CD4-positive, alpha-beta T cell (primary cell): ENCODE measurements at regions not wholly inside any gene's neighbourhood (a gene's known extent, or its start where the extent isn't known, plus 50 kb on each side); places are given as distances from the start of the nearest gene placed in this dataset.

Source experiments
- ATAC-seq: fragments of 200-7000 bp; cut with Tn5 transposase; one replicate; pipeline ENCODE4 v1.10.0; 2022; ENCODE audit warnings: mild to moderate bottlenecking; ENCODE audit not compliant: poor library complexity
- CTCF ChIA-PET: fragments of 350-600 bp; sonication (Branson Sonifier 250); formaldehyde crosslinking; loops from one replicate; lab custom pipeline; 2021; ENCODE audit warnings: antibody characterized with exemption, inconsistent platforms; lab: Charles Lee
- POLR2A ChIA-PET: fragments of 350-600 bp; sonication (Branson Sonifier 250); formaldehyde crosslinking; loops from one replicate; lab custom pipeline; 2021; ENCODE audit warnings: antibody characterized with exemption, inconsistent platforms; lab: Charles Lee
- DNase-seq, 14 experiments: peaks; one replicate each; pipeline ENCODE4 v3.0.0-alpha.2; 2013 to 2020; ENCODE audit warnings: mixed read lengths in 2 of 14
- H3K27ac ChIP-seq, 2 donors: one replicate each; pipeline versions ENCODE4 v1.5.1 to v1.7.0; 2013; ENCODE audit warnings: low read length in 2 of 2, low read depth in 1 of 2, mild to moderate bottlenecking in 1 of 2
- H3K27me3 ChIP-seq, 2 experiments: 1 replicate in 1 of 2; 2 replicates in 1 of 2; pipeline versions ENCODE4 v1.6.1 to v1.7.0; 2013; ENCODE audit warnings: low read length in 2 of 2, control low read depth in 1 of 2, mild to moderate bottlenecking in 1 of 2, moderate library complexity in 1 of 2; ENCODE audit not compliant: insufficient read depth in 2 of 2, control insufficient read depth in 1 of 2
- H3K36me3 ChIP-seq: one replicate; pipeline ENCODE4 v1.6.1; 2013; ENCODE audit warnings: low read length, control low read depth; ENCODE audit not compliant: insufficient read depth
- H3K4me1 ChIP-seq: one replicate; pipeline ENCODE4 v1.6.1; 2013; ENCODE audit warnings: low read length, control low read depth; ENCODE audit not compliant: insufficient read depth
- H3K4me3 ChIP-seq: one replicate; pipeline ENCODE4 v1.5.1; 2013; ENCODE audit warnings: mild to moderate bottlenecking, low read length, moderate library complexity
- H3K9me3 ChIP-seq, 2 experiments: 1 replicate in 1 of 2; 2 replicates in 1 of 2; pipeline versions ENCODE4 v1.6.1 to v1.7.0; 2013; ENCODE audit warnings: low read length in 2 of 2, mild to moderate bottlenecking in 2 of 2, control low read depth in 1 of 2, moderate library complexity in 1 of 2; ENCODE audit not compliant: control insufficient read depth in 1 of 2, insufficient read depth in 1 of 2
- H3K27ac Mint-ChIP-seq: one replicate; pipeline ENCODE4 v1.8.0; 2020; ENCODE audit warnings: mixed read lengths
- H3K27me3 Mint-ChIP-seq: one replicate; pipeline ENCODE4 v1.8.0; 2021; ENCODE audit warnings: mixed read lengths
- H3K36me3 Mint-ChIP-seq: one replicate; pipeline ENCODE4 v1.8.0; 2021; ENCODE audit warnings: low read depth, mixed read lengths
- H3K4me1 Mint-ChIP-seq: one replicate; pipeline ENCODE4 v1.8.0; 2021; ENCODE audit warnings: low read depth, mixed read lengths
- H3K4me3 Mint-ChIP-seq: one replicate; pipeline ENCODE4 v1.8.0; 2020; ENCODE audit warnings: mild to moderate bottlenecking, mixed read lengths
- H3K9me3 Mint-ChIP-seq: one replicate; pipeline ENCODE4 v1.8.0; 2020; ENCODE audit warnings: mixed read lengths
- CTCF ChIP-seq: fragments of 200-600 bp; IDR thresholded peaks from one replicate; pipeline ENCODE4 v1.8.0; 2022; ENCODE audit warnings: antibody characterized with exemption, mild to moderate bottlenecking
- intact Hi-C, 2 experiments: fragments of 100-400 bp; cut with DNase I in 1 of 2; cut with micrococcal nuclease in 1 of 2; formaldehyde crosslinking; loops; one replicate each; pipeline versions ENCODE4 v1.15.1 to v1.9.0; 2023 to 2025; cut with DNase I, micrococcal nuclease

- no peaks in the 10 kb centered on the region for H3K36me3 Mint-ChIP-seq
- no peak for TF ChIP-seq CTCF
- no peak overlapping the region for H3K27ac Mint-ChIP-seq
- H3K9me3 ChIP-seq = peaks cover 0 to 15% of the 10 kb centered on the region in 2 experiments
- no peak overlapping the region for H3K4me3 ChIP-seq
- no peaks in the 10 kb centered on the region for H3K36me3 ChIP-seq
- peaks cover 6% of the 10 kb centered on the region for H3K4me1 ChIP-seq
- ATAC-seq (no peak), DNase-seq (no peak)
- no peaks in the 10 kb centered on the region for H3K27me3 Mint-ChIP-seq
- no peak overlapping the region for H3K27ac ChIP-seq
- CTCF ChIA-PET = interaction anchor here (0.5 to 3.4 kb wide), 4 partner anchors 66 to 1517 kb away, joined by 3 to 15 read pairs (median 4); no protein-coding TSS in a partner anchor
- peaks cover under 1 to 7% of the 10 kb centered on the region in 2 experiments for H3K27me3 ChIP-seq
- H3K4me1 Mint-ChIP-seq = peaks cover 8% of the 10 kb centered on the region
- POLR2A ChIA-PET = interaction anchor here (1.6 kb wide), 1 partner anchor 1512 kb away, joined by 6 read pairs; no protein-coding TSS in a partner anchor
- H3K9me3 Mint-ChIP-seq = peaks cover 9% of the 10 kb centered on the region
- intact Hi-C loops = loop anchor here (2.0 to 5.0 kb wide), 2 partner anchors 66 to 1454 kb away; no protein-coding TSS in a partner anchor
- H3K4me3 Mint-ChIP-seq = no peak overlapping the region
Observed at GRCh38 chr3:176873261-176873660, 324.0 kb downstream of the TBL1XR1 start.

GRCh38 chr3:176872771-176873209 lies 324.5 kb downstream of the TBL1XR1 start:
- Mint-ChIP-seq H3K27me3 (no peaks in the 10 kb centered on the region), H3K36me3 (no peaks in the 10 kb centered on the region), H3K4me3 (no peak overlapping the region), H3K4me1 (peaks cover 8% of the 10 kb centered on the region), H3K27ac (no peak overlapping the region), H3K9me3 (peaks cover 9% of the 10 kb centered on the region)
- CTCF ChIA-PET = interaction anchor here (0.5 to 3.4 kb wide), 6 partner anchors 11 to 1517 kb away, joined by 3 to 15 read pairs (median 4); no protein-coding TSS in a partner anchor
- Histone ChIP-seq H3K27ac (no peak overlapping the region), H3K9me3 (peaks cover 0 to 10% of the 10 kb centered on the region in 2 experiments), H3K27me3 (peaks cover 0 to 2% of the 10 kb centered on the region in 2 experiments), H3K4me1 (peaks cover 6% of the 10 kb centered on the region), H3K36me3 (no peaks in the 10 kb centered on the region), H3K4me3 (no peak overlapping the region)
- intact Hi-C loops = loop anchor here (2.0 to 5.0 kb wide), 2 partner anchors 66 to 1455 kb away; no protein-coding TSS in a partner anchor
- ATAC-seq = peak; percentile 90
- peak; percentile 69 for TF ChIP-seq CTCF
- peak; percentile 19 to 73 (median 40) for DNase-seq
- POLR2A ChIA-PET = interaction anchor here (1.6 kb wide), 1 partner anchor 1512 kb away, joined by 6 read pairs; no protein-coding TSS in a partner anchor

- no peaks in the 10 kb centered on the region for H3K36me3 ChIP-seq
- H3K27ac Mint-ChIP-seq = no peak overlapping the region
- CTCF ChIA-PET = interaction anchor here (3.4 kb wide), 1 partner anchor 1515 kb away, joined by 15 read pairs; no protein-coding TSS in a partner anchor
- peaks cover 6% of the 10 kb centered on the region for H3K4me1 ChIP-seq
- H3K27me3 ChIP-seq = no peaks in the 10 kb centered on the region
- intact Hi-C loops = loop anchor here (5.0 kb wide), 1 partner anchor 1457 kb away; no protein-coding TSS in a partner anchor
- ATAC-seq (no peak), DNase-seq (no peak)
- H3K4me3 Mint-ChIP-seq = no peak overlapping the region
- H3K27ac ChIP-seq = no peak overlapping the region
- H3K9me3 Mint-ChIP-seq = peaks cover 7% of the 10 kb centered on the region
- POLR2A ChIA-PET = no interaction called here
- no peaks in the 10 kb centered on the region for H3K9me3 ChIP-seq
- H3K4me1 Mint-ChIP-seq = peaks cover 8% of the 10 kb centered on the region
- H3K27me3 Mint-ChIP-seq = no peaks in the 10 kb centered on the region
- no peaks in the 10 kb centered on the region for H3K36me3 Mint-ChIP-seq
- H3K4me3 ChIP-seq = no peak overlapping the region
- TF ChIP-seq CTCF = no peak
Observed at GRCh38 chr3:176870451-176870850, 326.8 kb downstream of the TBL1XR1 start.
